WI38 (cell line): ENCODE measurements at regions not wholly inside any gene's neighbourhood (a gene's known extent, or its start where the extent isn't known, plus 50 kb on each side); places are given as distances from the start of the nearest gene placed in this dataset.

Experiments used
- H3K4me3 ChIP-seq: 2 replicates; pipeline ENCODE4 v1.5.1; 2011; ENCODE audit warnings: low read depth, mild to moderate bottlenecking, control low read depth, low read length
- CTCF ChIP-seq: IDR thresholded peaks from 2 replicates; pipeline ENCODE4 v1.5.1; 2012; ENCODE audit warnings: low read depth, mild to moderate bottlenecking, control low read depth, low read length

- TF ChIP-seq CTCF, result no peak
- no peak overlapping the region for H3K4me3 ChIP-seq
Measured at GRCh38 chr20:22808628-22809027, 224.3 kb upstream of the FOXA2 start.

GRCh38 chr20:22810030-22810429 is 225.1 kb upstream of the SSTR4 start:
- TF ChIP-seq CTCF, result no peak
- no peak overlapping the region for H3K4me3 ChIP-seq

DNA sequence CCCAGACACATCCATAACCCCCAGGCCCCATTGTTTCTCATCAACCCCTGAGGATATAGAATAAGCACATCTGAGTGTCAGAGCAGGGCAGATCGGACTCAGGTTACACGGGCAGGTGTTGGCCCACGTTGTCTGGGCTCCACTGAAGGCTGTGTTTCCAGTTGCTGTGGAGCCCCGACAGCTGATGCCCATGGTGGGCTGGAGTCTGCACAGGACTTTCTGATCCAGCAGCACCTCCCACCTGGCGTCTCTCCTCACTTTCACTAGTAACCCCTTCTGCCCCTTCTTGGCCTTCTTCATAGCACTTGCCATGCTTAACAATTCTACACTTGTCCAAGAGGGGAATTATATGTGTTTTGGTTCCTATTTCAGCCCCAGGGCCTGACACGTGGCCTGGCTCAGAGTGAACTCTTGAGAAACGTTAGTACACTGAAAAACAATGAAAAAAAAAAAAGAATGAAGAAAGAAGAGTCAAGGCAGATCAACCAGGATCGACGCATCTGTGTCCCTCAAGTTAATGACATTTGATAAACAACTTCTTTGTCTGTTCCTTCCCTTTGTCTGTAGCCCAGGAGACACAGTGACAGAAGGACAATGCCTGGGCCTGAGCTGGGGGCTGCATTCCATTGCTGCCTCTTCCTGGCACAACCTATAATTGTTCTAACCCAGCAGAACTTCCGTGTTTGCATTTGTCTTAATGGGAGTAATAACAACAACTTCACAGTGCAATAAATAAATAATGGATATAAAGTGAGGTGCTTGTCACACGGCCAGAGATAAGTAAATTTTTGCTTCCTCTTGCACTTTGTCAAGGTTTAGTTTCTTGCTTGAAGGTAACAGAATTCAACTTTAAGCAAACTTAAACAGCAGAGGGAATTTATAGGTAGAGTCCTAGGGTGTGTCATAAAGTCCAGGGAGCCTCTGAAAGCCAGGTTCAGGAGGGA is 224.2 kb upstream of the SSTR4 start:
- TF ChIP-seq CTCF, result no peak
- H3K4me3 ChIP-seq, result no peak overlapping the region

DNA sequence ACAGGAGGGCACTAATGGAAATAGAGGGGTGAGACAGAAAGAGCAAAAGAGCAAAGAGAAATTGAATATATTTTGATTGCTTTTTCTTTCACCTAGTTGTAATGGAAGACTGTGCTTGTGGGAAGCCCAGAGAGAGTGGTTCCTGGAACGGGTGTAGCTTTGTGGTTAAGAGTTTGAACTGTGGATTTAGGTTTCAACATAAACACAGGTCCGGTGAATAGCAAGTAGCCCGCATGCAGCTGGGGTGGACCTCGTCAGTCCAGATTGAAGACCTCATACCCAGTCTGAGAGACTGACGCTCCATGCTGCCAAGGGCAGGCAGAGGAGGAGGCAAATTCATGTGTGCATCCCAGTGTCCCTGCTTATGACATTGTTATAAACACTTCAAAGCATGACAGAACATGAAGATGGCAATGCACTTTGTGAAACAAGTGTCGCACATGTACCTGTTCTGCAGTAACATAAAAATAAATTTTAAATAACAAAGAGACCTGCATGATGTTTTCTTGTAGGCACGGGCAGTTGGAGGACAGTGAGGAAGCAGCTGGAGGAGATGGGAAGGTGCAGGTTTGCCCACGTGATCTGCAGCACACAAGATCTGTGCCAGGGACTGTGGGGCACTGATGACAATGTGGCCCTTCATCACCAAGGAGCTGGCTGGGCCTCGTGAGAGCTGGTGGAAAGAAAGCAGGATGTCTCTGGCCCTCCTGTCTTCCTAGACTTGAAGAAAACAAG is 220.5 kb upstream of the SSTR4 start:
- no peak overlapping the region for H3K4me3 ChIP-seq
- TF ChIP-seq CTCF, result no peak

- no peak for TF ChIP-seq CTCF
Measured at GRCh38 chr20:22815206-22815551, 219.9 kb upstream of the SSTR4 start.

GRCh38 chr20:22815603-22816315 is 219.4 kb upstream of the SSTR4 start:
- TF ChIP-seq CTCF, result no peak
- H3K4me3 ChIP-seq, result no peak overlapping the region

More at GRCh38 chr20:22815206-22815551, 219.9 kb upstream of the SSTR4 start:
- H3K4me3 ChIP-seq, result no peak overlapping the region

- no peak overlapping the region for H3K4me3 ChIP-seq
- TF ChIP-seq CTCF, result no peak
Measured at GRCh38 chr20:22818636-22819035, 216.5 kb upstream of the SSTR4 start.
